Right renal cortex interstitium (tissue), 3 donors: ENCODE measurements at regions not wholly inside any gene's neighbourhood (a gene's known extent, or its start where the extent isn't known, plus 50 kb on each side); places are given as distances from the start of the nearest gene placed in this dataset.

Source experiments
- DNase-seq, 3 donors: peaks; one replicate each; pipeline ENCODE4 v3.0.0-alpha.2; 2013; ENCODE audit warnings: low read depth in 3 of 3, low spot score in 2 of 3

DNA sequence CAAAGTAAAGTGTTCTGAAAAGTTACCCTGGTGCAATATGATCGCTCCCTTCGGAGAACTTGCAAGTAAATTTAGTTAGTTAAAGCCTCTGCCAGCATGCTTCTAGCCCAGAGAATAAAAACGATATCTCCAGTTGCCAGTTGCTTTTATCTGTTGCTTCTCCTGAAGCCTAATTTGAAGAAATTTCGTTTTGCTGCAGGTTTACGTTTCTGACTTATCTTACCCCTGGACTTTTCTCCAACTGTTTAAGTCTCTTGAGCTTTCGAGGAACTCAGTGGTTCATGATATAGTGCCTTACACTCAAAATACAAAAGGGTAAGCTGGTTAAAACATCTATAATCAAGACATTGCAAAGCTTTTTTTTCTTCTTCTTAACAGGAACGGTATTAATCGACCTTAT, 131.1 kb downstream of the FAM161A start:
- DNase-seq, result no peak

- DNase-seq, result no peak
These were observed 131.5 kb downstream of the FAM161A start for GRCh38 chr2:61722318-61722717.

- DNase-seq, result no peak
These were observed 132.5 kb downstream of the FAM161A start for GRCh38 chr2:61721382-61721781.

GRCh38 chr2:61720911-61721310, 132.9 kb downstream of the FAM161A start:
- no peak for DNase-seq

DNA sequence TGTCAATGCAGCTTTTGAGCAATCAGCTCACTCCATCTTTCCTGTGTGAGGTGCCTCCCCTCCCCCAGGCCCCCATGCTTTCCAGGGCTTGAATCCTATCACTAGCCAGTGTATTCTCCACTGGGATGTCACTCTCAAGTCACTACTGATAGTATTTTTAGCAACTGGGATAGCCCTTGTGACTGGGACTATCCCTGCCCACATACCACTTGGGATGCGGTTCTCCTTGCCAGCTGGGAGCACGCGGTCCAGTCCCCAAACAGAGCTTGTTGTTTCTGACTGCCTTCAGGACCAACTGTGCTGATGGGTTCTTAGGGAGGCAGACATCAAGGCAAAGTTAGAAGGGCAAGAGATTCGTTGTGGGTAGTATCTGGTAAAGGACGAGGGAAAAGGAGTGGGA, 134.9 kb downstream of the FAM161A start:
- no peak for DNase-seq

DNA sequence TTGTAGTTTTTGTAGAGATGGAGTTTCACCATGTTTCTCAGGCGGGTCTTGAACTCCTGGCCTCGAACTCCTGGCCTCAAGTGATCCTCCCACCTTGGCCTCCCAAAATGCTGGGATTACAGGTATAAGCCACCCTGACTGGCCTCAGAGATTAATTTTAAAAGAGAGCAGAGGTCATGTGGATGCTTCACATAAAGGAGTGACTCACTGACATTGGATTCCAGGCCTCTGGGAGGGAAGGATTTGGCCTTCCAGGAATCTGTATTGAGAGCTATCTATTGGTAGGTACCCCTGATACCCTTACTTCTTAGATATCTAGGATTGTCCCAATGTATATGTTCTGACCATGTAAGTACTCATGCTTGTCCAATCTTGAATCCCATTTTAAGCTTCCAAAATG, 138.4 kb downstream of the FAM161A start:
- no peak for DNase-seq

GRCh38 chr2:61714210-61714609, 139.7 kb downstream of the FAM161A start:
- DNase-seq, result no peak

- no peak for DNase-seq
These were observed 140.4 kb downstream of the FAM161A start for GRCh38 chr2:61713457-61713856.

GRCh38 chr2:61712060-61712459, 141.8 kb downstream of the FAM161A start:
- DNase-seq, result no peak

GRCh38 chr2:61710711-61711110, 143.1 kb downstream of the FAM161A start:
- DNase-seq, result no peak

DNA sequence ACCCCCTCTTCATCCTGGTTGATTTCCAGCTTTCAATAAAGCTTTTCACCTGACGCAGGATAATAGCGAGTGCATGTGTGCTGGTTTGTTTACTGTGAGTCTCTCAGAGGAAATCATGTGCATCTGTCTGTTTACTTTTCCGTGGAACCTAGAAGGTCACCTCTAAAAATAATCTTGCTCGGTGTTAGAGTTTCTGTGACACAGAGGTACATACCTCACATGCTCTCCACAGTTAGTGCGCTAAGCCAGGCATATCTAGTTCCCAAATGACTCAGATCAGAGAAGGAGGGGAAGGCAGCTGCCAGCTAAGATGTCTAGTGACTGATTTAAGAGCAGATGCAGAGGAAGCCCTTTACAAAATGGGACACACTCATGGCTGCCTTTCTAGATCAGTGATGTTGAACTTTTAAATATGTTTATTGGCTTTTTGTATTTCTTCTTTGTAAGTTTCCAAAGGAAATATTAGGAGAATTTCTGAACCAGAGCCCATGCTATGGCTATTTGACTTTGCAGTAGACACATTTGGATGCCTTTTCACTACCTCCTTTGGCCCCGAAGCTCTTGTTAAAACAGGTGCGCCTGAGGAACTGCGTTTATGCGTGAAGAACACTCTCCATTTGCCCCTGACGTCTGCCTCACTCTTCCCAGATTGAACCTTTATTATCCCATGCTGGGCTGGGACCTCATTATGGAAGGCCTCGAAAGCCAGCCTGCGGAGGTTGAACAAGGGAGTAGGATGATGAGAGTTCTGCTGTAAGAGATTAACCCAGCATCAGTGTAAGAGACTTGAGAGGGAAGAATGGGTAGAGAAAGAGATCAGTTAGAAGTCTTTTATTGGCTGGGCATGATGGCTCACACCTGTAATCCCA, 145.6 kb downstream of the FAM161A start:
- DNase-seq, result peak; percentile 5 to 47 (median 23)

DNA sequence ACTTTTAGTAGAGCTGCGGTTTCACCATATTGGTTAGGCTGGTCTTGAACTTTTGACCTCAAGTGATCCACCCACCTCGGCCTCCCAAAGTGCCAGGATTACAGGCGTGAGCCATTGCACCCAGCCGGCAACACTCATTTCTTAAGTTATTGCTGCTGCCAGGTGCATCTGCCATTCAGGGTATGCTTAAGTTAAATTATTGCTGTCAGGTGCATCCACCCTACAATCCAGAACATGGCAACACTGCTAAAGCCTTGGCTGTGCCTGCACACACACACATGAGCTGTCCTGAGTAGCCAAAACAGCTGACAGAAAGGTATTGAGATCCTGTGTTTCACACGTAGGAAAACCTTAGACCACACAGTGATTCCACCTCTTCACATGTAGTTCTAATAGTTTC, 148.2 kb downstream of the FAM161A start:
- DNase-seq, result no peak

DNA sequence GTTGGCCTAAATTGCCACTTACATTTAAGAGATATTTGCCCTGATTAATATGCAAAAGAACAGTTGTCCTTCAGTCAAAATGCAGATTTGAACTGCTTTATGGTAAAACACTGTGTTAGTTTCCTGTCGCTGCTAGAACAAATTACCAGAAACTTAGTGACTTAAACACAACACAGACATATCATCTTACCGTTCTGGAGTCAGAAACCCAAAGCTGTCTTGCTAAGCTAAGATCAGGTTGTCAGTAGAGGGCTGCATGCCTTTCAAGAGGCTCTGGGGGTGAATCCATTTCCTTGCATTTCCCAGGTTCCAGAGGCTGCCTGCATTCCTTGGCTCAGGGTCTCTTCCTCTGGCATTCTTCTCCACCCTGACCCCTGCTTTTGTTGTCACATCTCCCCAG, 149.5 kb downstream of the FAM161A start:
- DNase-seq, result no peak

DNA sequence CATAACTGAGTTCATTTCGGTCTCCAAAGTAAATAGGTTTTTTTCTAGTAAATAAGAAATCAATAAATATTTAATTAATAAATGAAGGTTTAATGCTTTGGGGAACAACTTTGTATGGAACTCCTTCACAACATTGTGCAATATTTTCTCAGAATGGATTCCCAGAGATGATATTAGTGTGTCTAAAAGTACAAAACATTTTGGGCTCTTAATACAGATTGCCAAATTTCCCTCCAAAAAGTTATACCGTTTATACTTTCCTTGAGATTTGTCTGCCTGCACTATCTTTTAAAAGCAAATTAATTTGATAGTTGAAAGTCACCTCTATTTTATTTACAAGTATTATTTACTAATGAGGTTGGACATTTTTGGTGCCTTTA, 151.8 kb downstream of the FAM161A start:
- DNase-seq, result no peak

DNA sequence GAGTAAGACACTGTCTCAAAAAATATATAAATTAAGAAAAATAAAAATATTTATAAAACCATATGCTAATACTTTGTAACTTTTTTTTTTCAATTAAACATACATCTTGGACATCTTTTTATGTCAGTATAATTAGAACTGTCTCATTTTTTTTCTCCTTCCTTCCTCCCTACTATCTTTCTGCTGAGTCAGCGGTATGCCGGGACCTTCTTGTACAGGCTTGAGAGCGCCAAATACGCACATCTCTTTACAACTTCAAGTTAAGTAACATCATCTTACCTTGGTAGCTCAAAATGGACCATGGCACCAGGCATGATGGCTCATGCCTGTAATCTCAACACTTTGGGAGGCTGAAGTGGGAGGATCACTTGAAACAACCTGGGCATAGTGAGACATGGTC, 153.4 kb downstream of the FAM161A start:
- no peak for DNase-seq

- DNase-seq, result peak; percentile 60 to 80 (median 77)
These were observed 156.4 kb upstream of the XPO1 start for GRCh38 chr2:61694312-61695274.

DNA sequence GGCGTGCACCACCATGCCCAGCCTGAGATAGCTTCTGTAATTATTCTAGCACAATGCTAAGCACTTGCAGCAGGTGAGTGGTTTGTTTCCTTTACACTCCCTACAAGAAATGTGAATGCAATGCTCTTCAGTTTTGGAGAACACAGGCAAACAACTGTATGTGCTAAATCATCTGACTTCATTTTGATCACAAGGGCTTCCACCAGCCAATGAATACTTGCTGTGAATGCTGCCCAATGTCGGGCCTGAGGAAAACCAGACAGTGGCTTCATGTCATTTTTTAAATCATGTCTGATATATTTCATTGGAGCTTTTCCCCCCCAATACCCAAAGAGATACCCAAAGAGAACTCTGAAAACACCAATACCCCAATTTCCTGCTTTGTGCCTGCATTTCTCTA, 155.6 kb upstream of the XPO1 start:
- no peak for DNase-seq

GRCh38 chr2:61690078-61690596, 152.0 kb upstream of the XPO1 start:
- no peak for DNase-seq

GRCh38 chr2:61689568-61689967, 151.4 kb upstream of the XPO1 start:
- DNase-seq, result no peak

- no peak for DNase-seq
These were observed 150.5 kb upstream of the XPO1 start for GRCh38 chr2:61688369-61689334.
